H1 (cell line): ENCODE measurements at regions not wholly inside any gene's neighbourhood (a gene's known extent, or its start where the extent isn't known, plus 50 kb on each side); places are given as distances from the start of the nearest gene placed in this dataset.

Experiments used
- CEBPB ChIP-seq: IDR thresholded peaks from 2 replicates; pipeline ENCODE4 v1.6.1; 2012; ENCODE audit warnings: low read depth, low read length
- CHD7 ChIP-seq: fragments of 300-600 bp; sonication (generic); IDR thresholded peaks from 2 replicates; pipeline ENCODE4 v1.7.1; 2012; ENCODE audit warnings: low read length, moderate library complexity, mild to moderate bottlenecking, inconsistent platforms; ENCODE audit not compliant: insufficient replicate concordance
- MAX ChIP-seq: IDR thresholded peaks from 2 replicates; pipeline ENCODE4 v1.6.1; 2012; ENCODE audit warnings: inconsistent platforms
- RAD21 ChIP-seq, 2 experiments: IDR thresholded peaks in 1 of 2; conservative IDR thresholded peaks in 1 of 2; 2 replicates each; pipeline ENCODE4 v1.6.1; 2011; ENCODE audit warnings: low read depth in 2 of 2, low read length in 2 of 2, improper control_type of control experiment in 1 of 2, inconsistent platforms in 1 of 2, mild to moderate bottlenecking in 1 of 2, moderate library complexity in 1 of 2

- TF ChIP-seq CEBPB (no peak), RAD21 (IDR thresholded peaks at IDR 0.05 in 1 of 2, conservative IDR thresholded peaks at IDR 0.05 in 1 of 2; ENCODE audit: low read depth in 2 of 2, low read length in 2 of 2) (no peak), CHD7 (no peak), MAX (no peak)
These were observed 54.4 kb upstream of the NEK7 start (continued) for GRCh38 chr1:198102454-198102827.
